ENCODE measurements at regions not wholly inside any gene's neighbourhood (a gene's known extent, or its start where the extent isn't known, plus 50 kb on each side); places are given as distances from the start of the nearest gene placed in this dataset.

DNA sequence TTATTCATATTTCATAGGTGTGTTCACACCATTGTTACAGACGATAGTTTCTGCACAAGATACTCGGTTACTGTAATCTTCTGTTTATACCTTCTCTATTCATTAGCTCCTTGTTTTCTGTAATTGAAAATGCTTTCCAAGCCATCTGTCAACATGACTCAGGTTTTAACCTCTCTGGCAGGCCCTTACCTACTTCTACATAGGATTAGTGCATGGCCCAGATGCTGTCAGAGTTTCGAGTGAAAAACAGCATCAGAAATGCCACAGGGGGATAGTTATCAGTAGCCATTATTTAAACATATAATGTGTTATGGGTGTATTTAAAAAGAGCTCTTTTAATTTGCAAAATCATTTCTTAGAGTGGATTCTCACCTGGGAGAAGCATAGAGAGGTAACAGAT is 596.4 kb downstream of the FBXO15 start:
- no peaks in the 10 kb centered on the region for H3K9me3 ChIP-seq
- intact Hi-C loops (cut with DNase I, micrococcal nuclease): no loop called here
- ATAC-seq (no peak), DNase-seq (no peak)
- no peaks in the 10 kb centered on the region for H3K4me1 ChIP-seq (ENCODE audit: low read depth)
- TF ChIP-seq, protein P1, sequence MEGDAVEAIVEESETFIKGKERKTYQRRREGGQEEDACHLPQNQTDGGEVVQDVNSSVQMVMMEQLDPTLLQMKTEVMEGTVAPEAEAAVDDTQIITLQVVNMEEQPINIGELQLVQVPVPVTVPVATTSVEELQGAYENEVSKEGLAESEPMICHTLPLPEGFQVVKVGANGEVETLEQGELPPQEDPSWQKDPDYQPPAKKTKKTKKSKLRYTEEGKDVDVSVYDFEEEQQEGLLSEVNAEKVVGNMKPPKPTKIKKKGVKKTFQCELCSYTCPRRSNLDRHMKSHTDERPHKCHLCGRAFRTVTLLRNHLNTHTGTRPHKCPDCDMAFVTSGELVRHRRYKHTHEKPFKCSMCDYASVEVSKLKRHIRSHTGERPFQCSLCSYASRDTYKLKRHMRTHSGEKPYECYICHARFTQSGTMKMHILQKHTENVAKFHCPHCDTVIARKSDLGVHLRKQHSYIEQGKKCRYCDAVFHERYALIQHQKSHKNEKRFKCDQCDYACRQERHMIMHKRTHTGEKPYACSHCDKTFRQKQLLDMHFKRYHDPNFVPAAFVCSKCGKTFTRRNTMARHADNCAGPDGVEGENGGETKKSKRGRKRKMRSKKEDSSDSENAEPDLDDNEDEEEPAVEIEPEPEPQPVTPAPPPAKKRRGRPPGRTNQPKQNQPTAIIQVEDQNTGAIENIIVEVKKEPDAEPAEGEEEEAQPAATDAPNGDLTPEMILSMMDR (IDR thresholded peaks at IDR 0.05): no peak
- no peaks in the 10 kb centered on the region for H3K36me3 ChIP-seq (ENCODE audit: low read depth)
- H3K4me3 ChIP-seq: no peak overlapping the region

DNA sequence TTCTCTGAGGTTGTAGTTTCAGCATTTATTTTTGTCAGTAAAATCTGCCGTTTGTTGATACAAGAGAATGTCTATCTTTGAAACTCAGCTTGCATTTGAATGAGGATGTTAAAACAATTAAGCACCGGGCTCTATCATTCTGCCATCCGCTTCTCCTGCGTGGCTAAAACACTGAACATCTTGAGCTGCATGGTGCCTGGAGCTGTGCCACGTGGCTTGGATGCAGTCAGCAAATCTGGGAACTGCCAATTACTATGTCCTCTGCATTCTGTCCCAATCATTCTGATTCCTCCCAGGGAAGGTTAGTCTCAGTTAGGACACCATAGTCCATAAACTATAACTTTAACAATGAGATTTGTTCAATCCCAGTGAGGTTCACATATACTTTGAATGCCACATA is 598.4 kb downstream of the FBXO15 start:
- Histone ChIP-seq H3K4me3 (no peak overlapping the region), H3K4me1 (ENCODE audit: low read depth) (no peaks in the 10 kb centered on the region), H3K36me3 (ENCODE audit: low read depth) (no peaks in the 10 kb centered on the region), H3K9me3 (no peaks in the 10 kb centered on the region)
- intact Hi-C loops (cut with DNase I, micrococcal nuclease): no loop called here
- DNase-seq: no peak
- ATAC-seq: no peak
- TF ChIP-seq, protein P1 (IDR thresholded peaks at IDR 0.05): no peak

DNA sequence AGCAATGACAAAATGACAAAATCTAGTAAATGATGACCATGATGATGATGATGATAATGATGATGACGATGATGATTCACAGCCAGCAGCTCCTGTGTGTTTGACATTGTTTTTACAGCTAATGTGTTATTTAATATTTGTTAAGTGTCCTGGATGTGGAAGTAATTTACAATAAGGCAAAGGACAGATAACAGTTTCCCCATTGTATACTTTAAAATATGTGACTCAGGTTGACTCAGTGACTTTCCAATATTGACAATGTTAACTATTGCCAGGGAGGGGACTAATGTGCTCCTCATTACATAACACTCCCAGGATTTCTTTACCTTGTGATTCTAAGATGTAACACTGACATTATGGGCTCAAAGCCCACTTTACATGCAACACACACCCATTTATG is 602.2 kb downstream of the FBXO15 start:
- DNase-seq: no peak
- ATAC-seq: no peak
- intact Hi-C loops (cut with DNase I, micrococcal nuclease): no loop called here

DNA sequence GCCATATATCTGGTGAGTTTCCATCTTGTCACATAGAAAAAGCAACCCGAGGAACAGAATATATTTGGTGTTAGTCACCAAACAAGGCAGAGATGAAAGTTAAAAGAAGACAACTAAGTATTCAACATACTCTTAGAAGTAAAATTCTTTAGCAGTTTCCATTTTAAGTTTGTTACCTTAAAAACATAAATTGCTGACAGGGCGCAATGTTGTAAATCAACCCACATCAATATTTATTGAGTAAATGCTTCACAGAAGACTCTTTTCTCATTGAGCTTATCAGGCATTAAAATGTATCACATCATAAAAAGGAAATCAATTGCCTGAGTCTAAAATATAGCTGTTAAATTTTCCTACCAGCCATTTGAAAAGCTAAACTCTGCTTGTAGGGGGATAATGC is 603.0 kb downstream of the FBXO15 start:
- intact Hi-C loops (cut with DNase I, micrococcal nuclease): no loop called here
- Histone ChIP-seq H3K9me3 (no peaks in the 10 kb centered on the region), H3K4me1 (ENCODE audit: low read depth) (no peaks in the 10 kb centered on the region), H3K36me3 (ENCODE audit: low read depth) (no peaks in the 10 kb centered on the region), H3K4me3 (no peak overlapping the region)
- no peak for ATAC-seq
- DNase-seq: no peak
- TF ChIP-seq, protein P1 (IDR thresholded peaks at IDR 0.05): no peak

More for the DNA sequence above, 602.2 kb downstream of the FBXO15 start:
- Histone ChIP-seq H3K9me3 (no peaks in the 10 kb centered on the region), H3K4me1 (ENCODE audit: low read depth) (no peaks in the 10 kb centered on the region), H3K4me3 (no peak overlapping the region), H3K36me3 (ENCODE audit: low read depth) (no peaks in the 10 kb centered on the region)
- TF ChIP-seq, protein P1 (IDR thresholded peaks at IDR 0.05): no peak

DNA sequence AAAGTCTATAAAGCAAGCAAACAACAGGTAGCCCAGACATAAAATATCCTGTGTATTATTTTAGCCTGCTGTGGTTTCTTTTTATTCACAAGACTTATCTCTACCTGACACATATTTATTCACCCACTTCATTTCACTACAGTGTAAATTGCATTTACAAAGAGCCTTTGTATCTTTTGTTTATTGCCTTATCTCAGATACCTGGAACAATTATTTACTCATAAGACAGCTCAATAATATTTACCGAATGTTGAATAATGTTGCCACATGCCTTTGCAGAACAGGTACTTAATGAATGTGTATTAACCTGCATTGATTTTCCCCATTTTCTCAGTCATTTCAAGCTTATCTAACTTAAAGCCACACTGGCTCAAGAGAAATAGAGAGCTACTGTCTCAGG is 603.6 kb downstream of the FBXO15 start:
- no peak for DNase-seq
- TF ChIP-seq, protein P1 (IDR thresholded peaks at IDR 0.05): no peak
- no peaks in the 10 kb centered on the region for H3K4me1 ChIP-seq (ENCODE audit: low read depth)
- H3K36me3 ChIP-seq (ENCODE audit: low read depth): no peaks in the 10 kb centered on the region
- no peak overlapping the region for H3K4me3 ChIP-seq
- no peak for ATAC-seq
- intact Hi-C loops (cut with DNase I, micrococcal nuclease): no loop called here
- H3K9me3 ChIP-seq: no peaks in the 10 kb centered on the region

DNA sequence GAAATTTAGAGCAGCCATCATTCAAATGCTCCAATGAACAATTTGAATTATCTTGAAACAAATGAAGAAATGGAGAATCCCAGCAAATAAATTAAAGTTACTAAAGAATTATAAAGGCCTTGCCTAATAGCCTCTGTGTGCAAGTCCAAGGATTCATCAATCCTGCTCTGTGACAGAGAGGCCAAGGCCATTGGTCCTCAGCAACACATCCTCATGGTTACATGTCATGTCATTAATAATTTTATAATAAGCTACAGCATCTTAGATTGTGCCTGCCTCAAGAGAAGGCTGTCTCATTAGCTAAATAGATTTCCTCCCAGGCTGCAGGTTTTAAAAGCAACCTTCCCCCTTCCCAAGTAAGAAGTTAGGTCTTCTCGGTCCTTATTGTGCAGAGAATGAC is 611.6 kb downstream of the FBXO15 start:
- no peaks in the 10 kb centered on the region for H3K9me3 ChIP-seq
- DNase-seq: no peak
- intact Hi-C loops (cut with DNase I, micrococcal nuclease): no loop called here
- TF ChIP-seq, protein P1 (IDR thresholded peaks at IDR 0.05): no peak
- no peaks in the 10 kb centered on the region for H3K36me3 ChIP-seq (ENCODE audit: low read depth)
- H3K4me3 ChIP-seq: no peak overlapping the region
- H3K4me1 ChIP-seq (ENCODE audit: low read depth): no peaks in the 10 kb centered on the region
- no peak for ATAC-seq
